H9 (cell line): ENCODE measurements at regions not wholly inside any gene's neighbourhood (a gene's known extent, or its start where the extent isn't known, plus 50 kb on each side); places are given as distances from the start of the nearest gene placed in this dataset.

Experiments used
- DNase-seq: peaks from one replicate; pipeline ENCODE4 v3.0.0-alpha.2; 2017
- H2AFZ ChIP-seq: one replicate; pipeline ENCODE4 v1.6.1; 2013; ENCODE audit warnings: mild to moderate bottlenecking, low read length, control low read depth, moderate library complexity
- H2AK5ac ChIP-seq: 2 replicates; pipeline ENCODE4 v1.6.1; 2013; ENCODE audit warnings: low read length, control low read depth, mixed read lengths; ENCODE audit not compliant: insufficient read length
- H2BK120ac ChIP-seq: one replicate; pipeline ENCODE4 v1.6.1; 2013; ENCODE audit warnings: low read depth, mild to moderate bottlenecking, low read length, control low read depth, inconsistent platforms; ENCODE audit not compliant: poor library complexity, severe bottlenecking
- H2BK12ac ChIP-seq: 2 replicates; pipeline ENCODE4 v1.6.1; 2013; ENCODE audit warnings: low read length, control low read depth, mixed read lengths, low read depth; ENCODE audit not compliant: insufficient read length
- H2BK15ac ChIP-seq: 2 replicates; pipeline ENCODE4 v1.6.1; 2013; ENCODE audit warnings: low read depth, low read length, control low read depth
- H2BK20ac ChIP-seq: one replicate; pipeline ENCODE4 v1.6.1; 2013; ENCODE audit warnings: low read depth, mild to moderate bottlenecking, low read length, control low read depth, inconsistent platforms; ENCODE audit not compliant: poor library complexity, severe bottlenecking
- H2BK5ac ChIP-seq: 2 replicates; pipeline ENCODE4 v1.6.1; 2013; ENCODE audit warnings: low read length, control low read depth, mixed read lengths; ENCODE audit not compliant: insufficient read length
- H3K14ac ChIP-seq: 2 replicates; pipeline ENCODE4 v1.6.1; 2013; ENCODE audit warnings: low read length, control low read depth; ENCODE audit not compliant: insufficient read depth
- H3K18ac ChIP-seq: 2 replicates; pipeline ENCODE4 v1.6.1; 2013; ENCODE audit warnings: low read depth, mild to moderate bottlenecking, mixed read lengths, low read length, control low read depth; ENCODE audit not compliant: insufficient read length
- H3K23ac ChIP-seq: 2 replicates; pipeline ENCODE4 v1.6.1; 2013; ENCODE audit warnings: low read length, control low read depth, mixed read lengths, low read depth; ENCODE audit not compliant: insufficient read length
- H3K23me2 ChIP-seq: 2 replicates; pipeline ENCODE4 v1.6.1; 2013; ENCODE audit warnings: low read depth, mild to moderate bottlenecking, mixed read lengths, low read length, control low read depth; ENCODE audit not compliant: insufficient read length, poor library complexity, severe bottlenecking
- H3K27ac ChIP-seq: 2 replicates; pipeline ENCODE4 v1.5.1; 2013; ENCODE audit warnings: low read length, control low read depth, mixed read lengths, low read depth; ENCODE audit not compliant: insufficient read length
- H3K27me3 ChIP-seq: 2 replicates; pipeline ENCODE4 v1.6.1; 2013; ENCODE audit warnings: low read length, control low read depth, inconsistent platforms; ENCODE audit not compliant: insufficient read depth
- H3K4ac ChIP-seq: 2 replicates; pipeline ENCODE4 v1.6.1; 2013; ENCODE audit warnings: low read depth, mild to moderate bottlenecking, control low read depth, inconsistent platforms, low read length, moderate library complexity
- H3K4me1 ChIP-seq: 2 replicates; pipeline ENCODE4 v1.6.1; 2013; ENCODE audit warnings: low read length, control low read depth, inconsistent platforms; ENCODE audit not compliant: insufficient read depth
- H3K4me2 ChIP-seq: 2 replicates; pipeline ENCODE4 v1.6.1; 2013; ENCODE audit warnings: low read length, control low read depth, mixed read lengths; ENCODE audit not compliant: insufficient read length, insufficient read depth
- H3K56ac ChIP-seq: 2 replicates; pipeline ENCODE4 v1.6.1; 2013; ENCODE audit warnings: low read depth, mild to moderate bottlenecking, mixed read lengths, low read length, control low read depth; ENCODE audit not compliant: insufficient read length
- H3K79me1 ChIP-seq: 2 replicates; pipeline ENCODE4 v1.6.1; 2013; ENCODE audit warnings: low read depth, mild to moderate bottlenecking, moderate library complexity, low read length, control low read depth, inconsistent platforms; ENCODE audit not compliant: insufficient read depth, poor library complexity, severe bottlenecking
- H3K79me2 ChIP-seq: 2 replicates; pipeline ENCODE4 v1.6.1; 2013; ENCODE audit warnings: low read length, control low read depth, inconsistent platforms; ENCODE audit not compliant: insufficient read depth
- H3K9ac ChIP-seq: 2 replicates; pipeline ENCODE4 v1.6.1; 2013; ENCODE audit warnings: low read length, control low read depth, mixed read lengths; ENCODE audit not compliant: insufficient read length; ENCODE audit errors: extremely low read depth
- H3K9me3 ChIP-seq: one replicate; pipeline ENCODE4 v1.6.1; 2013; ENCODE audit warnings: low read depth, low read length, inconsistent platforms; ENCODE audit not compliant: control insufficient read depth
- H3T11ph ChIP-seq: one replicate; pipeline ENCODE4 v1.6.1; 2013; ENCODE audit warnings: mild to moderate bottlenecking, low read length, control low read depth, inconsistent platforms
- H4K20me1 ChIP-seq: one replicate; pipeline ENCODE4 v1.6.1; 2013; ENCODE audit not compliant: control insufficient read depth, insufficient read length, insufficient read depth
- H4K5ac ChIP-seq: 2 replicates; pipeline ENCODE4 v1.6.1; 2013; ENCODE audit warnings: low read depth, mild to moderate bottlenecking, mixed read lengths, low read length, control low read depth; ENCODE audit not compliant: insufficient read length
- H4K8ac ChIP-seq: replicated peaks from 2 replicates; pipeline ENCODE4 v1.6.1; 2013; ENCODE audit warnings: low read length, control low read depth, mixed read lengths, low read depth; ENCODE audit not compliant: insufficient read length
- H4K91ac ChIP-seq: 2 replicates; pipeline ENCODE4 v1.6.1; 2013; ENCODE audit warnings: low read depth, mild to moderate bottlenecking, moderate library complexity, mixed read lengths, low read length, control low read depth; ENCODE audit not compliant: insufficient read length
- H3K27ac Mint-ChIP-seq, 3 experiments: 2 replicates in 2 of 3; 3 replicates in 1 of 3; pipeline ENCODE4 v1.8.0; 2020 to 2021; ENCODE audit warnings: mixed read lengths in 3 of 3, mild to moderate bottlenecking in 1 of 3, moderate library complexity in 1 of 3
- H3K27me3 Mint-ChIP-seq: 2 replicates; pipeline ENCODE4 v1.8.0; 2021; ENCODE audit warnings: low read depth, mild to moderate bottlenecking, moderate library complexity, mixed read lengths
- H3K36me3 Mint-ChIP-seq, 3 experiments: 2 replicates in 2 of 3; 3 replicates in 1 of 3; pipeline ENCODE4 v1.8.0; 2020 to 2021; ENCODE audit warnings: low read depth in 3 of 3, mixed read lengths in 3 of 3; ENCODE audit not compliant: insufficient read depth in 1 of 3
- H3K4me1 Mint-ChIP-seq, 2 experiments: 2 replicates each; pipeline ENCODE4 v1.8.0; 2020; ENCODE audit warnings: mixed read lengths in 2 of 2
- H3K4me3 Mint-ChIP-seq, 2 experiments: 2 replicates in 1 of 2; 3 replicates in 1 of 2; pipeline ENCODE4 v1.8.0; 2020 to 2021; ENCODE audit warnings: mild to moderate bottlenecking in 2 of 2, mixed read lengths in 2 of 2, moderate library complexity in 1 of 2
- H3K9me3 Mint-ChIP-seq, 2 experiments: 2 replicates in 1 of 2; 3 replicates in 1 of 2; pipeline ENCODE4 v1.8.0; 2020; ENCODE audit warnings: mild to moderate bottlenecking in 2 of 2, mixed read lengths in 2 of 2, moderate library complexity in 1 of 2
- CTCF ChIP-seq: fragments of 200-600 bp; sonication (generic); conservative IDR thresholded peaks from 3 replicates; pipeline ENCODE4 v1.8.0; 2021; ENCODE audit warnings: antibody characterized with exemption, mild to moderate bottlenecking
- WGBS: extraction: QIAGEN DNeasy Blood & Tissue Kit; methylation state at CpG from one replicate; pipeline ENCODE4 v1.1.7; 2013; ENCODE audit warnings: missing lambda C conversion rate, low lambda C conversion rate, mixed read lengths; ENCODE audit not compliant: insufficient read length; ENCODE audit errors: extremely low coverage; 5-methylcytosine and 5-hydroxymethylcytosine counted together

- H3K4me1 Mint-ChIP-seq: peaks cover 4 to 10% of the 10 kb centered on the region in 2 experiments; a peak in 3 of 4 replicates
- no peaks in the 10 kb centered on the region for H3K79me2 ChIP-seq
- H3K18ac ChIP-seq: no peak overlapping the region
- no peaks in the 10 kb centered on the region for H3K79me1 ChIP-seq
- no peak overlapping the region for H4K8ac ChIP-seq
- no peak overlapping the region for H3K4me2 ChIP-seq
- no peak overlapping the region for H3K4ac ChIP-seq
- H3K4me3 Mint-ChIP-seq: no peak overlapping the region
- H3K4me1 ChIP-seq: no peaks in the 10 kb centered on the region
- WGBS: no CpG with 5 or more reads among the region's 7 CpGs
- no peaks in the 10 kb centered on the region for H3K27me3 ChIP-seq
- H2BK20ac ChIP-seq: no peak overlapping the region
- no peak overlapping the region for H3K14ac ChIP-seq
- no peak overlapping the region for H2BK15ac ChIP-seq
- peaks cover 6% of the 10 kb centered on the region for H3K27me3 Mint-ChIP-seq
- H3K27ac ChIP-seq: no peak overlapping the region
- no peak overlapping the region for H3K23ac ChIP-seq
- no peak overlapping the region for H2AFZ ChIP-seq
- H3K9me3 ChIP-seq: no peaks in the 10 kb centered on the region
- no peaks in the 10 kb centered on the region for H3K23me2 ChIP-seq
- H2BK5ac ChIP-seq: no peak overlapping the region
- no peak overlapping the region for H2AK5ac ChIP-seq
- H4K91ac ChIP-seq: no peak overlapping the region
- no peak overlapping the region for H4K5ac ChIP-seq
- no peak overlapping the region for H3K9ac ChIP-seq
- H4K20me1 ChIP-seq: no peaks in the 10 kb centered on the region
- TF ChIP-seq CTCF: no peak
- H3K27ac Mint-ChIP-seq: no peak overlapping the region
- no peak overlapping the region for H2BK12ac ChIP-seq
- H3K56ac ChIP-seq: no peak overlapping the region
- no peak overlapping the region for H3T11ph ChIP-seq
- DNase-seq: no peak
- peaks cover 0 to 3% of the 10 kb centered on the region in 2 experiments; a peak in 1 of 5 replicates for H3K9me3 Mint-ChIP-seq
- H2BK120ac ChIP-seq: no peak overlapping the region
- H3K36me3 Mint-ChIP-seq: no peaks in the 10 kb centered on the region; a peak in 1 of 7 replicates
Measured at GRCh38 chr14:97065305-97066067, 268.3 kb downstream of the VRK1 start.
